KMS-11 (cell line): ENCODE measurements at regions not wholly inside any gene's neighbourhood (a gene's known extent, or its start where the extent isn't known, plus 50 kb on each side); places are given as distances from the start of the nearest gene placed in this dataset.
"Not testable (repeated sequence)": the region's sequence is repeated elsewhere in the genome, so short reads cannot be mapped to it uniquely, and the experiment has no call there.

ENCODE experiments used
- H2AFZ ChIP-seq: fragments of 200-600 bp; sonication (generic); 2 replicates; pipeline ENCODE4 v1.6.1; 2016; ENCODE audit warnings: antibody characterized with exemption, mixed run types, low read depth
- H3K27ac ChIP-seq: fragments of 200-600 bp; sonication (generic); 2 replicates; pipeline ENCODE4 v1.6.1; 2016; ENCODE audit warnings: mild to moderate bottlenecking, mixed run types
- H3K27me3 ChIP-seq: fragments of 200-600 bp; sonication (generic); 2 replicates; pipeline ENCODE4 v1.6.1; 2017; ENCODE audit warnings: mild to moderate bottlenecking, low read depth, mixed run types, moderate library complexity; ENCODE audit not compliant: insufficient read depth
- H3K36me3 ChIP-seq: fragments of 200-600 bp; sonication (generic); 2 replicates; pipeline ENCODE4 v1.6.1; 2017; ENCODE audit warnings: mild to moderate bottlenecking, mixed run types; ENCODE audit not compliant: insufficient read depth
- H3K4me1 ChIP-seq: fragments of 200-600 bp; sonication (generic); 2 replicates; pipeline ENCODE4 v1.6.1; 2016; ENCODE audit warnings: mild to moderate bottlenecking, low read depth, mixed run types; ENCODE audit not compliant: poor library complexity, severe bottlenecking
- H3K4me2 ChIP-seq: fragments of 200-600 bp; sonication (generic); 2 replicates; pipeline ENCODE4 v1.7.0; 2016; ENCODE audit warnings: mild to moderate bottlenecking, mixed run types
- H3K4me3 ChIP-seq: fragments of 200-600 bp; sonication (generic); IDR thresholded peaks from 2 replicates; pipeline ENCODE4 v1.6.1; 2017; ENCODE audit warnings: low read depth, low read length, mixed read lengths; ENCODE audit not compliant: insufficient read depth
- H3K79me2 ChIP-seq: fragments of 200-600 bp; sonication (generic); 2 replicates; pipeline ENCODE4 v1.6.1; 2016; ENCODE audit warnings: low read depth, mixed run types; ENCODE audit not compliant: insufficient read depth
- H3K9ac ChIP-seq: fragments of 200-600 bp; sonication (generic); 2 replicates; pipeline ENCODE4 v1.6.1; 2016; ENCODE audit warnings: mild to moderate bottlenecking, mixed run types
- H4K20me1 ChIP-seq: fragments of 200-600 bp; sonication (generic); 2 replicates; pipeline ENCODE4 v1.6.1; 2016; ENCODE audit warnings: mild to moderate bottlenecking, mixed run types; ENCODE audit not compliant: insufficient read depth
- TF ChIP-seq, protein P1 (sequence below): fragments of 200-600 bp; sonication (generic); conservative IDR thresholded peaks from 2 replicates; pipeline ENCODE4 v1.6.1; 2017; ENCODE audit warnings: low read depth, mild to moderate bottlenecking, antibody characterized with exemption, low read length, moderate library complexity, mixed read lengths

DNA sequence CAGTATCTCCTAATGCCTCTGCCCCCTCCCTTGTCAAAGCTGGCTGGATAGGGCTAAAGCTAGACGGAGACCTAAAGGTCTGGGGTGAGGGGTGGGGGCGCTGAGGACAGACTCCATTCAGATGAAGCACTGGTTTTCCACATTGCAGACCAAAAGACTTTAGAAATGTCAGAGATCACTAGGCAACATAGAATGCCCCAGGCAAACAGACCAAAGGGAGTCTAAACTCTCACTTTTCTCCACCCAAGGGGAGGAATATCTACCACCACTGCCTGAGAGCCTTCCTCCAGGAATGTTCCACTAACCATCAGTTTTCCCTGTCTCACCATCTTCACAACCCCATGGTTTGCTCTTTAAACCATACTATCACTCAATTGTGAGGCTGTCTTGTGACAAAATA lies 106.9 kb upstream of the KRAS start:
- Histone ChIP-seq H4K20me1 (no peaks in the 10 kb centered on the region), H3K79me2 (no peaks in the 10 kb centered on the region), H2AFZ (no peak overlapping the region), H3K9ac (no peak overlapping the region), H3K4me2 (no peak overlapping the region), H3K27me3 (no peaks in the 10 kb centered on the region), H3K4me1 (no peaks in the 10 kb centered on the region), H3K4me3 (no peak overlapping the region), H3K36me3 (no peaks in the 10 kb centered on the region), H3K27ac (no peak overlapping the region)
- TF ChIP-seq, protein P1, sequence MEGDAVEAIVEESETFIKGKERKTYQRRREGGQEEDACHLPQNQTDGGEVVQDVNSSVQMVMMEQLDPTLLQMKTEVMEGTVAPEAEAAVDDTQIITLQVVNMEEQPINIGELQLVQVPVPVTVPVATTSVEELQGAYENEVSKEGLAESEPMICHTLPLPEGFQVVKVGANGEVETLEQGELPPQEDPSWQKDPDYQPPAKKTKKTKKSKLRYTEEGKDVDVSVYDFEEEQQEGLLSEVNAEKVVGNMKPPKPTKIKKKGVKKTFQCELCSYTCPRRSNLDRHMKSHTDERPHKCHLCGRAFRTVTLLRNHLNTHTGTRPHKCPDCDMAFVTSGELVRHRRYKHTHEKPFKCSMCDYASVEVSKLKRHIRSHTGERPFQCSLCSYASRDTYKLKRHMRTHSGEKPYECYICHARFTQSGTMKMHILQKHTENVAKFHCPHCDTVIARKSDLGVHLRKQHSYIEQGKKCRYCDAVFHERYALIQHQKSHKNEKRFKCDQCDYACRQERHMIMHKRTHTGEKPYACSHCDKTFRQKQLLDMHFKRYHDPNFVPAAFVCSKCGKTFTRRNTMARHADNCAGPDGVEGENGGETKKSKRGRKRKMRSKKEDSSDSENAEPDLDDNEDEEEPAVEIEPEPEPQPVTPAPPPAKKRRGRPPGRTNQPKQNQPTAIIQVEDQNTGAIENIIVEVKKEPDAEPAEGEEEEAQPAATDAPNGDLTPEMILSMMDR = no peak

DNA sequence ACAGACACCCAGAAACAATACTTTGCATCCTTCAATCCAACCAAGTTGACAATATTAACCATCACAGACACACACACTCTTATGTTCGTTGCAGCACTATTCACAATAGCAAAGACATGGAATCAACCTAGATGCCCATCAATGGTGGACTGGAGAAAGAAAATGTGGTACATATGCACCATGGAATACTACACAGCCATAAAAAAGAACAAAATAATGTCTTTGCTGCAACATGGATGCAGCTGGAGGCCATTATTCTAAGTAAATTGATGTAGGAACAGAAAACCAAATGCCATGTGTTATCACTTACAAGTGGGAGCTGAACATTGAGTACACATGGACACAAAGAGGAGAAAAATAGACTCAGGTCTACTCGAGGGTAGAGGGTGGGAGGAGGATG lies 102.2 kb upstream of the KRAS start:
- H3K27ac ChIP-seq, H3K4me2 ChIP-seq, H3K36me3 ChIP-seq, H4K20me1 ChIP-seq, H3K9ac ChIP-seq, H3K4me3 ChIP-seq, H2AFZ ChIP-seq, H3K79me2 ChIP-seq, H3K27me3 ChIP-seq: not testable (repeated sequence)
- peaks cover 12% of the 10 kb centered on the region for H3K4me1 ChIP-seq

DNA sequence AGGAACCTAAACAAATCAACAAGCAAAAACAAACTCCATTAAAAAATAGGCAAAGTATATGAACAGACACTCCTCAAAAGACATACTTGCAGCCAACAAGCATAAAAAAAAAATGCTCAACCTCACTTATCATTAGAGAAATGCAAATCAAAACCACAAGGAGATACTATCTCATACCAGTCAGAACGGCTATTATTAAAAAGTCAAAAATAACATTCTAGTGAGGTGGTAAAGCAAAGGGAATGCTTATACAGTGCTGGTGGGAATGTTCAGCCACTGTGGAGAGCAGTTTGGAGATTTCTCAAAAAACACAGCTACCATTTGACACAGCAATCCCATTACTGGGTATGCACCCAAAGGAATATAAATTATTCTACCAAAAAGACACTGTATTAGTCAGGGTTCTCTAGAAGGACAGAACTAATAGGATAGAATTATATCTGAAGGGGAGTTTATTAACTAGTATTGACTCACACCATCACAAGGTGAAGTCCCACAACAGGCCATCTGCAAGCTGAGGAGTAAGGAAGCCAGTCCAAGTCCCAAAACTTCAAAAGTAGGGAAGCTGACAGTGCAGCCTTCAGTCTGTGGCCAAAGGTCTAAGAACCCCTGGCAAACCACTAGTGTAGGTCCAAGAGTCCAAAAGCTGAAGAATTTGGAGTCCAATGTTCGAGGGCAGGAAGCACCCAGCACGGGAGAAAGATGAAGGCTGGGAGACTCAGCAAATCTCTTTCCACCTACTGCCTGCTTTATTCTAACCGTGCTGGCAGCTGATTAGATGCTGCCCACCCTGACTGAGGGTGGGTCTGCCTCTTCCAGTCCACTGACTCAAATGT lies 101.6 kb upstream of the KRAS start:
- Histone ChIP-seq H3K4me1 (peaks cover 12% of the 10 kb centered on the region), H3K4me2 (peak overlapping the region; percentile 7; the same call in 1 of the 2 replicates), H3K4me3 (no peak overlapping the region), H3K27me3 (no peaks in the 10 kb centered on the region), H2AFZ (no peak overlapping the region), H3K27ac (no peak overlapping the region), H4K20me1 (no peaks in the 10 kb centered on the region), H3K9ac (no peak overlapping the region), H3K79me2 (no peaks in the 10 kb centered on the region), H3K36me3 (no peaks in the 10 kb centered on the region)
- TF ChIP-seq, protein P1 = no peak

DNA sequence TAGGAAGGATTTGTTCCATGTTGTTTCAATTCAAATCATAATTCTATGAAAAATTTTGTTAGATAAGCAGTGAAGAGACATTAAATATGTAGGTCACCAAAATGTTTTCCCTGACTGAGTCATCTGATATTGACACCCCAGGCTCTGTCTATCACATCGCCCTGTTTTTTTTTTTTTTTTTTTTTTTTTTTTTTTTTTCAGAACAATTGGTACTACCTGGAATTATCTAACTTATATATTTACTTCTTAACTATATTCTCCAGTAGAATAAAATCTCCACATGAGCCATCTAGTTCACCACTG lies 97.8 kb upstream of the KRAS start:
- H3K36me3 ChIP-seq = no peaks in the 10 kb centered on the region
- no peak overlapping the region for H3K27ac ChIP-seq
- no peak overlapping the region for H3K4me3 ChIP-seq
- TF ChIP-seq, protein P1 = no peak
- H3K4me1 ChIP-seq = peaks cover 12% of the 10 kb centered on the region
- H3K27me3 ChIP-seq = no peaks in the 10 kb centered on the region
- H4K20me1 ChIP-seq = no peaks in the 10 kb centered on the region
- H2AFZ ChIP-seq = no peak overlapping the region
- H3K4me2 ChIP-seq = no peak overlapping the region
- H3K79me2 ChIP-seq = no peaks in the 10 kb centered on the region
- H3K9ac ChIP-seq = no peak overlapping the region
